ENCODE measurements at regions not wholly inside any gene's neighbourhood (a gene's known extent, or its start where the extent isn't known, plus 50 kb on each side); places are given as distances from the start of the nearest gene placed in this dataset.

- Histone ChIP-seq H3K27ac (no peak overlapping the region), H3K36me3 (no peaks in the 10 kb centered on the region), H3K4me1 (peaks cover 9% of the 10 kb centered on the region), H3K4me3 (no peak overlapping the region), H3K9me3 (no peaks in the 10 kb centered on the region), H3K27me3 (no peaks in the 10 kb centered on the region)
- WGBS: 32% methylated on average over 4 of the region's 4 CpGs
- no peak for DNase-seq (ENCODE audit: low spot score in 2 of 2)
- no peak for TF ChIP-seq EP300 (IDR thresholded peaks at IDR 0.05)
- TF ChIP-seq, protein P1, sequence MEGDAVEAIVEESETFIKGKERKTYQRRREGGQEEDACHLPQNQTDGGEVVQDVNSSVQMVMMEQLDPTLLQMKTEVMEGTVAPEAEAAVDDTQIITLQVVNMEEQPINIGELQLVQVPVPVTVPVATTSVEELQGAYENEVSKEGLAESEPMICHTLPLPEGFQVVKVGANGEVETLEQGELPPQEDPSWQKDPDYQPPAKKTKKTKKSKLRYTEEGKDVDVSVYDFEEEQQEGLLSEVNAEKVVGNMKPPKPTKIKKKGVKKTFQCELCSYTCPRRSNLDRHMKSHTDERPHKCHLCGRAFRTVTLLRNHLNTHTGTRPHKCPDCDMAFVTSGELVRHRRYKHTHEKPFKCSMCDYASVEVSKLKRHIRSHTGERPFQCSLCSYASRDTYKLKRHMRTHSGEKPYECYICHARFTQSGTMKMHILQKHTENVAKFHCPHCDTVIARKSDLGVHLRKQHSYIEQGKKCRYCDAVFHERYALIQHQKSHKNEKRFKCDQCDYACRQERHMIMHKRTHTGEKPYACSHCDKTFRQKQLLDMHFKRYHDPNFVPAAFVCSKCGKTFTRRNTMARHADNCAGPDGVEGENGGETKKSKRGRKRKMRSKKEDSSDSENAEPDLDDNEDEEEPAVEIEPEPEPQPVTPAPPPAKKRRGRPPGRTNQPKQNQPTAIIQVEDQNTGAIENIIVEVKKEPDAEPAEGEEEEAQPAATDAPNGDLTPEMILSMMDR (IDR thresholded peaks at IDR 0.05): no peak
- TF ChIP-seq POLR2A (IDR thresholded peaks at IDR 0.05): no peak
- no peak for TF ChIP-seq POLR2AphosphoS5 (IDR thresholded peaks at IDR 0.05)
Measured at GRCh38 chr2:58539973-58540372, 298.8 kb upstream of the FANCL start.

DNA sequence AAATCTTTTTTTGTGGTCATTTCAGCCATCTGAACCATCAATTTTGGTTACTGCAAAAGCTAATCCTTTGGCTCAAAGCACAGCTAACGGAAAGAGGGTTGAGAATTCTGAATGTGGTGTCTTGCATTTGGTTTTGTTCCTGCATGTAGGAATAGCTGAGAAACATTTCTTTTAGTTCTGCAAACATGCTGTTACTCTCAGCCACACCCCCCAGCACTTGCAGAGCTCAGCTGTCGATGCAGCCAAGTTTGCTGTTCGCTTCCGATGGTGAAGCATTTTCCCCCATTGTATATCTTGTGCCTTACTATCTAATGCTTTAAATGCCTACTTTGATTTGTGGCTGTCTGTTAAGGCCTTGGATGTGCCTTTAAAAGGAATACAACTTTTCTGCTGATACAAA is 294.9 kb upstream of the FANCL start:
- H3K27me3 ChIP-seq: no peaks in the 10 kb centered on the region
- H3K9me3 ChIP-seq: no peaks in the 10 kb centered on the region
- no peak overlapping the region for H3K27ac ChIP-seq
- H3K4me3 ChIP-seq: no peak overlapping the region
- no peaks in the 10 kb centered on the region for H3K36me3 ChIP-seq
- WGBS: 42% methylated on average over 4 of the region's 4 CpGs
- TF ChIP-seq POLR2AphosphoS5 (IDR thresholded peaks at IDR 0.05) (no peak), EP300 (IDR thresholded peaks at IDR 0.05) (no peak), POLR2A (IDR thresholded peaks at IDR 0.05) (no peak)
- TF ChIP-seq, protein P1 (IDR thresholded peaks at IDR 0.05): no peak
- no peak for DNase-seq (ENCODE audit: low spot score in 2 of 2)
- H3K4me1 ChIP-seq: peaks cover 9% of the 10 kb centered on the region

DNA sequence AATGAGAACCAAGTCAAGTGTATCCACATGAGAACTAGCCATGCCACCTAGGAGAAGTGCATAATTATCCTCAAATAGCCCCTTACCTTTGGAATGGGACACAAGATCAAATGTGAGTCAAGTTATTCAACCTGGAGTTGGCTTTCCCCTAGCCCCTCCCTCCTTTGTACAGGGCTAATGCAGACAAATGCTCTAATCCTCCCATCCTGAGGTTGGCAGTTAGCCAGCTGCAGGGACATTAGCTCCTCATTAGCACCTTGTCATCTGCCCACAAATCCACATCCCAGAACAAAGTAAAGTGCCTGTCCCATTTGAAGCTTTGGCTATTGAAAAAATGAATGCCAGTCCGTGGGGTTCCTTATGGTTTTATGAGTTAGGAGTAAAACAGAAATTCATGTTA is 294.1 kb upstream of the FANCL start:
- no peak for DNase-seq (ENCODE audit: low spot score in 2 of 2)
- Histone ChIP-seq H3K27me3 (no peaks in the 10 kb centered on the region), H3K36me3 (no peaks in the 10 kb centered on the region), H3K27ac (no peak overlapping the region), H3K9me3 (no peaks in the 10 kb centered on the region), H3K4me3 (no peak overlapping the region), H3K4me1 (peaks cover 6% of the 10 kb centered on the region)
- 58% methylated on average over 1 of the region's 1 CpG for WGBS
- no peak for TF ChIP-seq POLR2AphosphoS5 (IDR thresholded peaks at IDR 0.05)
- TF ChIP-seq, protein P1 (IDR thresholded peaks at IDR 0.05): no peak
- TF ChIP-seq POLR2A (IDR thresholded peaks at IDR 0.05): no peak
- TF ChIP-seq EP300 (IDR thresholded peaks at IDR 0.05): no peak

GRCh38 chr2:58533376-58533775 is 292.3 kb upstream of the FANCL start:
- 97% methylated on average over 3 of the region's 3 CpGs for WGBS
- no peaks in the 10 kb centered on the region for H3K9me3 ChIP-seq

GRCh38 chr2:58532641-58533040 is 291.5 kb upstream of the FANCL start:
- Histone ChIP-seq H3K4me1 (no peaks in the 10 kb centered on the region), H3K36me3 (no peaks in the 10 kb centered on the region), H3K9me3 (no peaks in the 10 kb centered on the region), H3K4me3 (no peak overlapping the region), H3K27me3 (no peaks in the 10 kb centered on the region), H3K27ac (no peak overlapping the region)
- TF ChIP-seq POLR2A (IDR thresholded peaks at IDR 0.05) (no peak), EP300 (IDR thresholded peaks at IDR 0.05) (no peak), POLR2AphosphoS5 (IDR thresholded peaks at IDR 0.05) (no peak)
- TF ChIP-seq, protein P1 (IDR thresholded peaks at IDR 0.05): no peak
- 90% methylated on average over 3 of the region's 3 CpGs for WGBS
- DNase-seq (ENCODE audit: low spot score in 2 of 2): no peak

More at GRCh38 chr2:58533376-58533775, 292.3 kb upstream of the FANCL start:
- Histone ChIP-seq H3K36me3 (no peaks in the 10 kb centered on the region), H3K27me3 (no peaks in the 10 kb centered on the region), H3K27ac (no peak overlapping the region), H3K4me1 (no peaks in the 10 kb centered on the region), H3K4me3 (no peak overlapping the region)
- no peak for TF ChIP-seq EP300 (IDR thresholded peaks at IDR 0.05)
- DNase-seq (ENCODE audit: low spot score in 2 of 2): no peak

- DNase-seq (ENCODE audit: low spot score in 2 of 2): no peak
- Histone ChIP-seq H3K4me1 (no peaks in the 10 kb centered on the region), H3K27me3 (no peaks in the 10 kb centered on the region), H3K4me3 (no peak overlapping the region), H3K27ac (no peak overlapping the region), H3K9me3 (no peaks in the 10 kb centered on the region), H3K36me3 (no peaks in the 10 kb centered on the region)
- WGBS: 70% methylated on average over 3 of the region's 3 CpGs
- no peak for TF ChIP-seq EP300 (IDR thresholded peaks at IDR 0.05)
- no peak for TF ChIP-seq POLR2A (IDR thresholded peaks at IDR 0.05)
- TF ChIP-seq, protein P1 (IDR thresholded peaks at IDR 0.05): no peak
- TF ChIP-seq POLR2AphosphoS5 (IDR thresholded peaks at IDR 0.05): no peak
Measured at GRCh38 chr2:58527647-58528046, 286.5 kb upstream of the FANCL start.
